IMR-90 (cell line): ENCODE measurements at regions not wholly inside any gene's neighbourhood (a gene's known extent, or its start where the extent isn't known, plus 50 kb on each side); places are given as distances from the start of the nearest gene placed in this dataset.

Experiments used
- ATAC-seq: fragments of 200-7000 bp; cut with Tn5 transposase; 2 replicates; pipeline ENCODE4 v1.9.1; 2020; ENCODE audit warnings: low read depth, mild to moderate bottlenecking, moderate library complexity
- BruUV-seq: library from RNA; stranded (reverse); fragments of 400-500 nt; replicated peaks from 2 replicates; lab custom pipeline; 2021; lab: Mats Ljungman, UMichigan
- CTCF ChIA-PET: fragments of 300-600 bp; formaldehyde crosslinking; extraction: SDS; loops from one replicate; lab custom pipeline; 2021; ENCODE audit warnings: antibody characterized with exemption; lab: Yijun Ruan, JAX
- POLR2A ChIA-PET: fragments of 300-600 bp; sonication (Branson Sonifier 250); formaldehyde crosslinking; loops from one replicate; lab custom pipeline; 2022; ENCODE audit warnings: antibody characterized with exemption; ENCODE audit not compliant: unreplicated experiment; lab: Charles Lee
- DNase-seq: peaks from one replicate; pipeline ENCODE4 v3.0.0; 2013
- H2AFZ ChIP-seq: replicated peaks from 2 replicates; pipeline ENCODE3; 2013; ENCODE audit warnings: low read length, mild to moderate bottlenecking; ENCODE audit not compliant: poor library complexity
- H2AK5ac ChIP-seq: 2 replicates; pipeline ENCODE4 v1.6.1; 2013; ENCODE audit warnings: low read depth, low read length, inconsistent platforms
- H2AK9ac ChIP-seq: replicated peaks from 2 replicates; pipeline ENCODE3; 2013; ENCODE audit warnings: mild to moderate bottlenecking, low read depth, low read length, moderate library complexity; ENCODE audit not compliant: poor library complexity
- H2BK120ac ChIP-seq: 2 replicates; pipeline ENCODE4 v1.6.1; 2013; ENCODE audit warnings: low read depth, low read length, inconsistent platforms
- H2BK15ac ChIP-seq: 3 replicates; pipeline ENCODE4 v1.6.1; 2013; ENCODE audit warnings: low read depth, low read length, inconsistent platforms
- H2BK20ac ChIP-seq: 2 replicates; pipeline ENCODE4 v1.6.1; 2013; ENCODE audit warnings: low read depth, mild to moderate bottlenecking, inconsistent platforms, low read length, moderate library complexity
- H2BK5ac ChIP-seq: 2 replicates; pipeline ENCODE4 v1.6.1; 2013; ENCODE audit warnings: mild to moderate bottlenecking, low read depth, low read length, inconsistent platforms; ENCODE audit not compliant: poor library complexity, severe bottlenecking
- H3K14ac ChIP-seq: replicated peaks from 2 replicates; pipeline ENCODE4 v1.6.1; 2013; ENCODE audit warnings: low read depth, low read length, inconsistent platforms
- H3K18ac ChIP-seq: 2 replicates; pipeline ENCODE4 v1.6.1; 2013; ENCODE audit warnings: low read depth, low read length, control low read depth
- H3K23ac ChIP-seq: 2 replicates; pipeline ENCODE4 v1.6.1; 2013; ENCODE audit warnings: low read depth, low read length, inconsistent platforms
- H3K27ac ChIP-seq: 2 replicates; pipeline ENCODE4 v1.5.1; 2013; ENCODE audit warnings: mild to moderate bottlenecking, control low read depth, low read length; ENCODE audit not compliant: insufficient read depth
- H3K27me3 ChIP-seq: 2 replicates; pipeline ENCODE4 v1.6.1; 2013; ENCODE audit warnings: low read length; ENCODE audit not compliant: control insufficient read depth, insufficient read depth
- H3K36me3 ChIP-seq: 2 replicates; pipeline ENCODE4 v1.6.1; 2013; ENCODE audit warnings: low read length, mixed read lengths; ENCODE audit not compliant: control insufficient read depth, insufficient read depth
- H3K4ac ChIP-seq: 2 replicates; pipeline ENCODE4 v1.6.1; 2013; ENCODE audit warnings: low read depth, low read length, inconsistent platforms
- H3K4me1 ChIP-seq: 2 replicates; pipeline ENCODE4 v1.6.1; 2013; ENCODE audit warnings: low read length, mixed read lengths; ENCODE audit not compliant: control insufficient read depth, insufficient read depth
- H3K4me2 ChIP-seq: 2 replicates; pipeline ENCODE4 v1.6.1; 2013; ENCODE audit warnings: low read depth, mild to moderate bottlenecking, control low read depth, low read length, moderate library complexity
- H3K4me3 ChIP-seq: 2 replicates; pipeline ENCODE4 v1.5.1; 2013; ENCODE audit warnings: low read depth, mild to moderate bottlenecking, control low read depth, low read length, moderate library complexity; ENCODE audit not compliant: insufficient read depth
- H3K56ac ChIP-seq: 2 replicates; pipeline ENCODE4 v1.6.1; 2013; ENCODE audit warnings: low read length, inconsistent platforms; ENCODE audit not compliant: insufficient read depth; ENCODE audit errors: extremely low read depth
- H3K79me1 ChIP-seq, 2 experiments: 2 replicates each; pipeline ENCODE4 v1.6.1; 2013; ENCODE audit warnings: low read length in 2 of 2, inconsistent platforms in 1 of 2, low read depth in 1 of 2
- H3K9ac ChIP-seq: 2 replicates; pipeline ENCODE4 v1.6.1; 2013; ENCODE audit warnings: low read depth, low read length, control low read depth
- H3K9me1 ChIP-seq: 2 replicates; pipeline ENCODE4 v1.6.1; 2013; ENCODE audit warnings: low read length, inconsistent platforms; ENCODE audit not compliant: insufficient read depth
- H3K9me3 ChIP-seq: 2 replicates; pipeline ENCODE4 v1.6.1; 2013; ENCODE audit warnings: low read length; ENCODE audit not compliant: control insufficient read depth, insufficient read depth
- H4K20me1 ChIP-seq: 2 replicates; pipeline ENCODE4 v1.6.1; 2013; ENCODE audit warnings: low read length, inconsistent platforms; ENCODE audit not compliant: insufficient read depth
- H4K5ac ChIP-seq: 2 replicates; pipeline ENCODE4 v1.6.1; 2013; ENCODE audit warnings: mild to moderate bottlenecking, low read depth, low read length, control low read depth
- H4K8ac ChIP-seq, 2 experiments: 2 replicates each; pipeline ENCODE4 v1.6.1; 2013; ENCODE audit warnings: low read depth in 2 of 2, low read length in 2 of 2, control low read depth in 1 of 2, inconsistent platforms in 1 of 2
- H4K91ac ChIP-seq: 2 replicates; pipeline ENCODE4 v1.6.1; 2013; ENCODE audit warnings: low read depth, low read length, inconsistent platforms; ENCODE audit not compliant: insufficient read depth
- CEBPB ChIP-seq: IDR thresholded peaks from 2 replicates; pipeline ENCODE4 v1.6.1; 2012; ENCODE audit warnings: low read depth, low read length, improper control_type of control experiment
- MAFK ChIP-seq: IDR thresholded peaks from 2 replicates; pipeline ENCODE4 v1.6.1; 2012; ENCODE audit warnings: low read depth, low read length, improper control_type of control experiment
- MXI1 ChIP-seq: IDR thresholded peaks from 2 replicates; pipeline ENCODE4 v1.6.1; 2012; ENCODE audit warnings: low read depth, mild to moderate bottlenecking, low read length, moderate library complexity, borderline replicate concordance
- POLR2A ChIP-seq: IDR thresholded peaks from 2 replicates; pipeline ENCODE4 v1.6.1; 2012; ENCODE audit warnings: mild to moderate bottlenecking, low read depth, low read length
- SMC3 ChIP-seq: fragments of 150-350 bp; IDR thresholded peaks from 2 replicates; pipeline ENCODE4 v1.6.1; 2016; ENCODE audit warnings: low read depth, mild to moderate bottlenecking, antibody characterized with exemption, low read length, moderate library complexity
- USF2 ChIP-seq: fragments of 150-350 bp; IDR thresholded peaks from 2 replicates; pipeline ENCODE4 v1.6.1; 2017; ENCODE audit warnings: mild to moderate bottlenecking, antibody characterized with exemption, low read length, low read depth
- WGBS, 2 experiments: methylation state at CpG; one replicate each; pipeline versions ENCODE4 v1.1.5 to v1.1.7; 2013; ENCODE audit warnings: missing lambda C conversion rate in 2 of 2; ENCODE audit not compliant: insufficient read length in 1 of 2; ENCODE audit errors: extremely low coverage in 2 of 2; 5-methylcytosine and 5-hydroxymethylcytosine counted together
- dilution Hi-C: fragments of 300-500 bp; cut with HindIII; formaldehyde crosslinking; loops from one replicate; pipeline ENCODE4 v1.14.3; 2018; ENCODE audit warnings: low sequenced_read_pairs; ENCODE audit not compliant: unreplicated experiment
- in situ Hi-C: fragments of 300-500 bp; cut with MboI; formaldehyde crosslinking; loops from 3 replicates; pipeline ENCODE4 v1.14.3; 2019; ENCODE audit warnings: low sequenced_read_pairs, inconsistent platforms, mixed read lengths
- intact Hi-C: fragments of 100-400 bp; cut with micrococcal nuclease; formaldehyde crosslinking; loops from 2 replicates; pipeline ENCODE4 v1.10.0; 2022
- TF ChIP-seq, protein P1 (sequence below): fragments of 150-350 bp; IDR thresholded peaks from 2 replicates; pipeline ENCODE4 v1.6.1; 2016; ENCODE audit warnings: low read depth, mild to moderate bottlenecking, low read length, moderate library complexity, borderline replicate concordance

DNA sequence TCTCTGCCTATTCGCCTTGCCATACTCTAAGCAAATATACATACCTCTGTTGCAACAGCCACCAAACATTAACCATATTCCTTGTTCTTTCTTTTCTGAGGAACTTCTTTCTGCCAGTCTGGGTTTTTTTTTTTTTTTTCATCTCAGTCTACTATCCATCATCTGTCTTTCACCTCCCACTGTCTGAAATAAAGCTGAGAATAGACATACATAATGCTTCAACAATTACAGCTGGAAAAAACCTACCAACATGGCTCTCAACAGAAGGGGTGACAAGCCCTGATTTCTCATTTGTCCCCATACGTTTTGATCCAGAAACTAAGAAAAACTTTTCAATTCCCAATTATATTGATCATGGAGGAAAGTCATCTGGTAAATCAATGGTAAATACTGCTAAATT lies 728.8 kb upstream of the POU3F3 start:
- no TSS peak for BruUV-seq
- Histone ChIP-seq H4K91ac (no peak overlapping the region), H2BK20ac (no peak overlapping the region), H4K20me1 (no peaks in the 10 kb centered on the region), H3K9me1 (no peaks in the 10 kb centered on the region), H3K27me3 (no peaks in the 10 kb centered on the region), H3K4me1 (no peaks in the 10 kb centered on the region), H3K36me3 (no peaks in the 10 kb centered on the region), H3K4ac (no peak overlapping the region), H2BK120ac (no peak overlapping the region), H4K8ac (no peak overlapping the region), H2AK9ac (no peak overlapping the region), H3K9ac (no peak overlapping the region), H3K4me2 (no peak overlapping the region), H2BK5ac (no peak overlapping the region), H3K9me3 (peaks cover 9% of the 10 kb centered on the region), H3K27ac (no peak overlapping the region), H3K18ac (no peak overlapping the region), H2AK5ac (no peak overlapping the region), H3K4me3 (no peak overlapping the region), H4K5ac (no peak overlapping the region), H3K79me1 (no peaks in the 10 kb centered on the region), H2AFZ (no peak overlapping the region), H3K56ac (no peak overlapping the region), H3K14ac (no peak overlapping the region), H3K23ac (no peak overlapping the region), H2BK15ac (no peak overlapping the region)
- TF ChIP-seq MAFK: no peak
- no peak for TF ChIP-seq SMC3
- TF ChIP-seq, protein P1, sequence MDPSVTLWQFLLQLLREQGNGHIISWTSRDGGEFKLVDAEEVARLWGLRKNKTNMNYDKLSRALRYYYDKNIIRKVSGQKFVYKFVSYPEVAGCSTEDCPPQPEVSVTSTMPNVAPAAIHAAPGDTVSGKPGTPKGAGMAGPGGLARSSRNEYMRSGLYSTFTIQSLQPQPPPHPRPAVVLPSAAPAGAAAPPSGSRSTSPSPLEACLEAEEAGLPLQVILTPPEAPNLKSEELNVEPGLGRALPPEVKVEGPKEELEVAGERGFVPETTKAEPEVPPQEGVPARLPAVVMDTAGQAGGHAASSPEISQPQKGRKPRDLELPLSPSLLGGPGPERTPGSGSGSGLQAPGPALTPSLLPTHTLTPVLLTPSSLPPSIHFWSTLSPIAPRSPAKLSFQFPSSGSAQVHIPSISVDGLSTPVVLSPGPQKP: no peak
- TF ChIP-seq CEBPB: no peak
- no peak for TF ChIP-seq POLR2A
- TF ChIP-seq USF2: no peak
- TF ChIP-seq MXI1: no peak
- intact Hi-C loops: no loop called here
- in situ Hi-C loops: no loop called here
- CTCF ChIA-PET: no interaction called here
- dilution Hi-C loops: no loop called here
- WGBS, 2 experiments: no CpG with 5 or more reads among the region's 2 CpGs
- POLR2A ChIA-PET: no interaction called here
- DNase-seq (no peak), ATAC-seq (no peak)
